GM12878 (cell line): ENCODE measurements at regions not wholly inside any gene's neighbourhood (a gene's known extent, or its start where the extent isn't known, plus 50 kb on each side); places are given as distances from the start of the nearest gene placed in this dataset.

ENCODE experiments used
- ATAC-seq: fragments of 200-7000 bp; cut with Tn5 transposase; 3 replicates; pipeline ENCODE4 v1.9.1; 2020; ENCODE audit warnings: mild to moderate bottlenecking, moderate library complexity
- BruUV-seq: library from RNA; stranded (reverse); fragments of 400-500 nt; replicated peaks from 2 replicates; lab custom pipeline; 2021; lab: Mats Ljungman, UMichigan
- CTCF ChIA-PET: fragments of 300-600 bp; sonication (Branson Sonifier 250); formaldehyde crosslinking; extraction: SDS; loops from one replicate; lab custom pipeline; 2021; ENCODE audit warnings: inconsistent platforms; lab: Yijun Ruan, JAX
- POLR2A ChIA-PET: fragments of 350-600 bp; formaldehyde crosslinking; extraction: SDS; loops from one replicate; lab custom pipeline; 2021; ENCODE audit warnings: inconsistent platforms; lab: Charles Lee
- RAD21 ChIA-PET: fragments of 300-600 bp; sonication (Branson Sonifier 250); formaldehyde crosslinking; loops from one replicate; lab custom pipeline; 2023; ENCODE audit warnings: antibody characterized with exemption; ENCODE audit not compliant: unreplicated experiment; lab: Charles Lee
- SMC1A ChIA-PET: fragments of 300-600 bp; sonication (Branson Sonifier 250); formaldehyde crosslinking; loops from one replicate; lab custom pipeline; 2023; ENCODE audit not compliant: unreplicated experiment, uncharacterized antibody; lab: Charles Lee
- DNase-seq: peaks from one replicate; pipeline ENCODE4 v3.0.0-alpha.2; 2011; ENCODE audit warnings: low read depth, low spot score
- FAIRE-seq: peaks from 3 replicates; lab custom pipeline; 2011; peaks lifted over from hg19 to GRCh38; lab: Jason Lieb, UNC
- H2AFZ ChIP-seq: 2 replicates; pipeline ENCODE4 v1.6.0; 2011; ENCODE audit warnings: low read depth, low read length, control low read depth; ENCODE audit not compliant: control insufficient read depth
- H3K27ac ChIP-seq: 2 replicates; pipeline ENCODE4 v1.5.1; 2011; ENCODE audit warnings: control low read depth; ENCODE audit not compliant: control insufficient read depth, insufficient read depth
- H3K27me3 ChIP-seq, 2 experiments: replicated peaks in 1 of 2; 2 replicates each; pipeline versions ENCODE4 v1.6.0 to v1.6.1; 2011; ENCODE audit warnings: low read length in 1 of 2; ENCODE audit not compliant: control insufficient read depth in 2 of 2, insufficient read depth in 2 of 2
- H3K36me3 ChIP-seq, 2 experiments: 2 replicates each; pipeline ENCODE4 v1.5.1; 2011; ENCODE audit warnings: low read length in 1 of 2; ENCODE audit not compliant: control insufficient read depth in 2 of 2, insufficient read depth in 2 of 2
- H3K4me1 ChIP-seq: 2 replicates; pipeline ENCODE4 v1.6.1; 2011; ENCODE audit warnings: mild to moderate bottlenecking, low read length, moderate library complexity, mixed read lengths; ENCODE audit not compliant: control insufficient read depth, insufficient read depth
- H3K4me2 ChIP-seq: 2 replicates; pipeline ENCODE4 v1.6.0; 2011; ENCODE audit warnings: control low read depth; ENCODE audit not compliant: control insufficient read depth, insufficient read depth
- H3K4me3 ChIP-seq: fragments of 200-600 bp; sonication (generic); 2 replicates; pipeline ENCODE4 v1.5.1; 2016
- H3K79me2 ChIP-seq: 2 replicates; pipeline ENCODE4 v1.6.0; 2011; ENCODE audit warnings: low read length; ENCODE audit not compliant: control insufficient read depth, insufficient read depth
- H3K9ac ChIP-seq: 2 replicates; pipeline ENCODE4 v1.8.0; 2011; ENCODE audit warnings: low read length, control low read depth, mixed read lengths; ENCODE audit not compliant: control insufficient read depth, insufficient read depth
- H3K9me3 ChIP-seq: replicated peaks from 3 replicates; pipeline ENCODE4 v1.5.1; 2011; ENCODE audit warnings: mild to moderate bottlenecking, low read length; ENCODE audit not compliant: control insufficient read depth, insufficient read depth
- H4K20me1 ChIP-seq: 2 replicates; pipeline ENCODE4 v1.6.0; 2011; ENCODE audit not compliant: control insufficient read depth, insufficient read depth
- BCL3 ChIP-seq: IDR thresholded peaks from 2 replicates; pipeline ENCODE4 v1.6.1; 2011; ENCODE audit warnings: borderline replicate concordance, low read depth, mild to moderate bottlenecking, moderate library complexity, low read length; ENCODE audit not compliant: insufficient read depth, poor library complexity, severe bottlenecking
- E2F8 ChIP-seq: fragments of 450-650 bp; IDR thresholded peaks from 2 replicates; pipeline ENCODE4 v1.6.1; 2018; ENCODE audit warnings: mild to moderate bottlenecking, low read depth, moderate library complexity; ENCODE audit not compliant: partially characterized antibody
- EP300 ChIP-seq, 2 experiments: fragments of 150-350 bp in 1 of 2; IDR thresholded peaks; 2 replicates each; pipeline ENCODE4 v1.6.1; 2011 to 2012; ENCODE audit warnings: low read depth in 2 of 2, low read length in 2 of 2, borderline replicate concordance in 1 of 2, improper control_type of control experiment in 1 of 2, inconsistent platforms in 1 of 2; ENCODE audit not compliant: control insufficient read depth in 1 of 2
- MAX ChIP-seq: IDR thresholded peaks from 2 replicates; pipeline ENCODE4 v1.6.1; 2012; ENCODE audit warnings: low read depth, low read length, improper control_type of control experiment
- MYB ChIP-seq: fragments of 150-350 bp; IDR thresholded peaks from 2 replicates; pipeline ENCODE4 v1.6.1; 2014; ENCODE audit warnings: mild to moderate bottlenecking, low read depth, low read length, borderline replicate concordance
- PAX5 ChIP-seq: IDR thresholded peaks from 2 replicates; pipeline ENCODE4 v1.6.1; 2011; ENCODE audit warnings: low read depth, low read length, borderline replicate concordance
- TBL1XR1 ChIP-seq: IDR thresholded peaks from 2 replicates; pipeline ENCODE4 v1.6.1; 2012; ENCODE audit warnings: low read depth, low read length, improper control_type of control experiment
- TCF7 ChIP-seq: IDR thresholded peaks from 2 replicates; pipeline ENCODE4 v1.6.1; 2014; ENCODE audit warnings: antibody characterized with exemption, borderline replicate concordance
- YBX1 ChIP-seq: fragments of 450-650 bp; IDR thresholded peaks from 2 replicates; pipeline ENCODE4 v1.6.1; 2016; ENCODE audit warnings: antibody characterized with exemption
- YY1 ChIP-seq: IDR thresholded peaks from 2 replicates; pipeline ENCODE4 v1.6.1; 2011; ENCODE audit warnings: low read depth, mild to moderate bottlenecking, low read length
- ZBTB4 ChIP-seq: fragments of 450-650 bp; formaldehyde crosslinking; IDR thresholded peaks from 2 replicates; pipeline ENCODE4 v1.4.0; 2022; ENCODE audit warnings: mild to moderate bottlenecking, moderate library complexity
- ZBTB40 ChIP-seq: fragments of 450-650 bp; IDR thresholded peaks from 2 replicates; pipeline ENCODE4 v1.6.1; 2016; ENCODE audit warnings: mild to moderate bottlenecking, moderate library complexity, borderline replicate concordance
- WGBS: methylation state at CpG from one replicate; pipeline ENCODE4 v1.1.6; 2016; ENCODE audit warnings: low lambda C conversion rate; ENCODE audit not compliant: insufficient replicate concordance, insufficient coverage; ENCODE audit errors: missing lambda C conversion rate; 5-methylcytosine and 5-hydroxymethylcytosine counted together
- in situ Hi-C: fragments of 300-500 bp; cut with MboI; formaldehyde crosslinking; loops from 9 replicates; pipeline ENCODE4 v1.14.3; 2018; ENCODE audit warnings: mixed read lengths
- intact Hi-C: fragments of 100-400 bp; cut with micrococcal nuclease; formaldehyde crosslinking; loops from one replicate; pipeline ENCODE4 v1.14.2; 2022; ENCODE audit not compliant: unreplicated experiment

- WGBS: 16% methylated on average over 2 of the region's 2 CpGs
- ChIA-PET RAD21 (no interaction called here), SMC1A (interaction anchor here (0.5 kb wide), 1 partner anchor 179 kb away, joined by 3 read pairs; no protein-coding TSS in a partner anchor), CTCF (no interaction called here), POLR2A (no interaction called here)
- Histone ChIP-seq H3K4me2 (no peak overlapping the region), H3K4me3 (no peak overlapping the region), H3K79me2 (no peaks in the 10 kb centered on the region), H3K36me3 (no peaks in the 10 kb centered on the region), H3K9me3 (no peaks in the 10 kb centered on the region), H4K20me1 (no peaks in the 10 kb centered on the region), H3K9ac (no peak overlapping the region), H3K27ac (no peak overlapping the region), H2AFZ (no peak overlapping the region), H3K4me1 (no peaks in the 10 kb centered on the region), H3K27me3 (no peaks in the 10 kb centered on the region)
- in situ Hi-C loops (no loop called here), intact Hi-C loops (no loop called here)
- FAIRE-seq (no peak), DNase-seq (no peak), ATAC-seq (no peak)
- TF ChIP-seq YBX1 (no peak), BCL3 (no peak), PAX5 (no peak), E2F8 (no peak), TBL1XR1 (no peak), MYB (no peak), EP300 (IDR thresholded peaks at IDR 0.05; ENCODE audit: borderline replicate concordance in 1 of 2, control insufficient read depth in 1 of 2, low read depth in 2 of 2, low read length in 2 of 2) (no peak), YY1 (no peak), TCF7 (no peak), ZBTB4 (CRISPR knock-in tag) (no peak), MAX (no peak), ZBTB40 (no peak)
- no TSS peak for BruUV-seq
These were observed 371.5 kb upstream of the SETBP1 start for GRCh38 chr18:44309185-44309584.
